Common myeloid progenitor, CD34-positive (primary cell): ENCODE measurements at regions not wholly inside any gene's neighbourhood (a gene's known extent, or its start where the extent isn't known, plus 50 kb on each side); places are given as distances from the start of the nearest gene placed in this dataset.

Experiments used
- CTCF ChIA-PET: fragments of 350-600 bp; sonication (Branson Sonifier 250); formaldehyde crosslinking; loops from one replicate; lab custom pipeline; 2021; ENCODE audit warnings: antibody characterized with exemption; lab: Charles Lee
- POLR2A ChIA-PET: fragments of 350-600 bp; sonication (Branson Sonifier 250); formaldehyde crosslinking; loops from one replicate; lab custom pipeline; 2021; ENCODE audit warnings: antibody characterized with exemption; lab: Charles Lee
- DNase-seq, 3 donors: peaks; one replicate each; pipeline versions ENCODE4 v3.0.0 to v3.0.0-alpha.2; 2013
- H3K27ac ChIP-seq, 2 experiments: 1 replicate in 1 of 2; 2 replicates in 1 of 2; pipeline ENCODE4 v1.7.0; 2013; ENCODE audit warnings: inconsistent platforms in 2 of 2, low read length in 2 of 2, mild to moderate bottlenecking in 2 of 2, low read depth in 1 of 2, moderate library complexity in 1 of 2; ENCODE audit not compliant: severe bottlenecking in 2 of 2, insufficient read depth in 1 of 2, poor library complexity in 1 of 2
- H3K27me3 ChIP-seq, 5 experiments: replicated peaks in 2 of 5; 1 replicate in 3 of 5; 2 replicates in 2 of 5; pipeline versions ENCODE4 v1.6.1 to v1.7.0; 2013; ENCODE audit warnings: low read length in 4 of 5, mild to moderate bottlenecking in 2 of 5, moderate library complexity in 2 of 5, inconsistent platforms in 1 of 5; ENCODE audit not compliant: insufficient read depth in 5 of 5, control insufficient read depth in 4 of 5
- H3K36me3 ChIP-seq, 4 experiments: 1 replicate in 2 of 4; 2 replicates in 2 of 4; pipeline versions ENCODE4 v1.6.1 to v1.7.0; 2013; ENCODE audit warnings: low read length in 3 of 4, control low read depth in 1 of 4, mild to moderate bottlenecking in 1 of 4; ENCODE audit not compliant: control insufficient read depth in 4 of 4, insufficient read depth in 4 of 4
- H3K4me1 ChIP-seq, 4 experiments: 1 replicate in 3 of 4; 2 replicates in 1 of 4; pipeline versions ENCODE4 v1.6.1 to v1.7.1; 2013; ENCODE audit warnings: low read length in 3 of 4, mild to moderate bottlenecking in 3 of 4, control low read depth in 1 of 4, inconsistent platforms in 1 of 4, moderate library complexity in 1 of 4; ENCODE audit not compliant: control insufficient read depth in 4 of 4, insufficient read depth in 4 of 4; ENCODE audit errors: control extremely low read depth in 1 of 4
- H3K4me3 ChIP-seq, 7 experiments: 1 replicate in 4 of 7; 2 replicates in 3 of 7; pipeline versions ENCODE4 v1.5.1 to v1.7.0; 2013; ENCODE audit warnings: mild to moderate bottlenecking in 7 of 7, low read length in 6 of 7, moderate library complexity in 6 of 7, inconsistent platforms in 2 of 7, low read depth in 2 of 7, control low read depth in 1 of 7; ENCODE audit not compliant: insufficient read depth in 4 of 7, control insufficient read depth in 1 of 7; ENCODE audit errors: extremely low read depth in 1 of 7
- H3K9me3 ChIP-seq, 5 experiments: 1 replicate in 4 of 5; 2 replicates in 1 of 5; pipeline versions ENCODE4 v1.6.1 to v1.7.1; 2013; ENCODE audit warnings: low read length in 4 of 5, mild to moderate bottlenecking in 2 of 5, inconsistent platforms in 1 of 5, low read depth in 1 of 5, moderate library complexity in 1 of 5; ENCODE audit not compliant: control insufficient read depth in 4 of 5, insufficient read depth in 2 of 5; ENCODE audit errors: control extremely low read depth in 1 of 5
- WGBS: methylation state at CpG from one replicate; pipeline ENCODE4 v1.1.5; 2013; ENCODE audit not compliant: insufficient coverage; 5-methylcytosine and 5-hydroxymethylcytosine counted together

DNA sequence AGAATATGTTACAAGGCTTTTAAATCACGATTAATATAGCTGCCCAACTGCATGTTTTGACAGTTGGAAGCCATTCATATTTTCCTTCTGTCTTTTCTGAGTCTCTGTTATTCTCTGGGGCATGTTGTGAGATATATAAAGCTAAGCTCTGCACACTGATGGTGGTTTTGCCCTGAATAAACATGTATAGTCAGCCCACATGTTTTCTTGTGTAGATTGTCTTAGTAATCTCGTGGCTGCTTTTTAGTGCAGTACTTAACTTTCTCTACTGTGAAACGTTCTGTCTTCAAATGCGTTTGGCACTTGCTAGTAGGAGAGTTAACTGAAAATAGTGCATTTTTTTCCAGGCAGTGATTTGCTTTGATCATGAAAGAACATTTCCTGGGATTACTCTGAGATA lies 268.5 kb downstream of the DNAJB9 start:
- Histone ChIP-seq H3K27ac (no peak overlapping the region), H3K27me3 (no peaks in the 10 kb centered on the region), H3K4me1 (no peaks in the 10 kb centered on the region), H3K9me3 (no peaks in the 10 kb centered on the region), H3K36me3 (no peaks in the 10 kb centered on the region), H3K4me3 (no peak overlapping the region)
- 68% methylated on average over 2 of the region's 4 CpGs for WGBS
- DNase-seq: no peak
- ChIA-PET POLR2A (interaction anchor here (0.5 kb wide), 1 partner anchor 1154 kb away, joined by 4 read pairs; no protein-coding TSS in a partner anchor), CTCF (no interaction called here)

DNA sequence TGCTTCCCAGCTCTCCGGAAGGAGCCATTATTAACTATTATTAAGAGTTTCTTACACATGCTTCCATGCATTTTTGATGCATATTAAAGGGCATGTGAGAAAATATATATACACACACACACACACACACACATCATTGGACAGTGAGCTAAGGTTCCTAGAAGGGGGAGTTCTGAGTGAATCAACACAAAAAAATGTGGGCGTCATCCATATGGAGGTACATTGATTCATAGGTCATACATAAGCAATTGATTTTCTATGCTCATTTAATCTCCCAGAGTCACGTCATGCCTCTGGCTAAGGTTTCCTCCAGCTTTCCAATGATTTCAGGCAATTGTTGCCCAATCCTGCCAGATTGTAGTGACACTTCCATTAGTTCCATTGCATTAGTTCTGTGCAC lies 269.4 kb downstream of the DNAJB9 start:
- no peaks in the 10 kb centered on the region for H3K9me3 ChIP-seq
- no peaks in the 10 kb centered on the region for H3K36me3 ChIP-seq
- no peak overlapping the region for H3K4me3 ChIP-seq
- ChIA-PET POLR2A (interaction anchor here (0.5 kb wide), 1 partner anchor 1153 kb away, joined by 4 read pairs; no protein-coding TSS in a partner anchor), CTCF (no interaction called here)
- no peaks in the 10 kb centered on the region for H3K27me3 ChIP-seq
- DNase-seq: no peak
- H3K27ac ChIP-seq: no peak overlapping the region
- H3K4me1 ChIP-seq: no peaks in the 10 kb centered on the region
- 0% methylated on average over 1 of the region's 3 CpGs for WGBS

DNA sequence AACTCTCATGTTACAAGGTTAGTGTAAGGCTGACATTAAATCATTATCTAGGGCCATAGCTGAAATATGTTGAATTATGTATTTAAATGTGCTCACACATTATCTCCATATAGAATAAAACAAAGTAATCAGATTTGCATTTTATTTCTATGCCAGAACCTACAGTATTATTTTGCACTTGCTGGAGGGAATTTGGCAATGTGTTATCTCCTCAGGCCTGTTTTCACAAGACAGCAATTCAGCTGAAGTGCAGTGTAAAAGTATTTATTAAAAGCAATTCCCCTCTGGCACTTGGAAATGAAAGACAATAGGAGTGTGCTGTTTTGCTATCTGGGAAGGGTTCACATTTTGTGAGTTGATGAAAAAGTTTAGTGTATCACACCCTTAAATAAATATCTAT lies 276.3 kb downstream of the DNAJB9 start:
- H3K27ac ChIP-seq: no peak overlapping the region
- ChIA-PET CTCF (no interaction called here), POLR2A (no interaction called here)
- no peaks in the 10 kb centered on the region for H3K9me3 ChIP-seq
- H3K4me1 ChIP-seq: no peaks in the 10 kb centered on the region
- H3K36me3 ChIP-seq: no peaks in the 10 kb centered on the region
- DNase-seq: no peak
- no peaks in the 10 kb centered on the region for H3K27me3 ChIP-seq
- H3K4me3 ChIP-seq: no peak overlapping the region

DNA sequence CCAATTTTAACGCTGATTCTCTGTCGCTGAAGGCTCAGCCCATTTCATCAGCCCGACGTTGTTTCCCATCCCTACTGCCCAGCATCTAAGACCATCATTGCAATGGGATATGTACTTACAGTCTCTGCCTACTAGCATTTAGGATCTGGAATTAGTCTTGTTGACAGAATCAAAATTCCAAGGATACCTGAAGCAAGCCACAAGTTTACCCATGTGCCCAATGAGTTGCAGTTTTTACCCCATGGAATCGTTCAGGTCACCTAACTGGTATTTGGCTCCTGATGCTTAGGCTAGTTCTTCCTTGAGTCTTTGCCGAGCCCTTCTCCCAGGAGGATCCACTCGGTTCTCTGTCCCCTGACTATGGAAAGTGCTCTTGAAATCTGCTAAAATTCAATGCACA lies 276.8 kb downstream of the DNAJB9 start:
- ChIA-PET POLR2A (no interaction called here), CTCF (no interaction called here)
- 92% methylated on average over 7 of the region's 7 CpGs for WGBS

DNA sequence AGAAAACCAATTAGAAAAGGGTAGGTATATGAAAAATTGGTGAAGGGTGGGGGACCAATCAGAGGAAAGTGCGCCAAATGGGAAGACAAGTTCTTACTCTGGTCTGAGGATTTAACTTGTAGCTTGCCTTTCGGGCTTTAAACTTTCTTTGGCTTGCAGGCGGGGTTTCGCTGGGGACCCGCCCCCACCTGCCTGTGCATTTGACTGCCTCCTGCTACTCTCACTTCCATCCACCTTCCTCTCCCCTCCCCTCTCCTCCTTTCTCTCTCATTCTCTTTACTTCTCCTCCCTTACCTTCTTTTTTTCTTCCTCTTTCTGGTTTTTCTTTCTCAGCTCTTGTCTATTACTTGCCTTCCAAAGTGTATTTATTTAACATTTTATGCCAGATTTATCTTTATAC lies 278.8 kb downstream of the DNAJB9 start:
- POLR2A ChIA-PET: interaction anchor here (0.6 kb wide), 1 partner anchor 619 kb away, joined by 3 read pairs; no protein-coding TSS in a partner anchor
- 89% methylated on average over 5 of the region's 5 CpGs for WGBS
- DNase-seq: no peak
- Histone ChIP-seq H3K4me1 (no peaks in the 10 kb centered on the region), H3K27ac (no peak overlapping the region), H3K4me3 (no peak overlapping the region), H3K36me3 (no peaks in the 10 kb centered on the region), H3K27me3 (no peaks in the 10 kb centered on the region), H3K9me3 (no peaks in the 10 kb centered on the region)
- CTCF ChIA-PET: no interaction called here

More for the DNA sequence above, 276.8 kb downstream of the DNAJB9 start:
- Histone ChIP-seq H3K36me3 (no peaks in the 10 kb centered on the region), H3K4me3 (no peak overlapping the region), H3K27me3 (no peaks in the 10 kb centered on the region), H3K9me3 (no peaks in the 10 kb centered on the region), H3K27ac (no peak overlapping the region), H3K4me1 (no peaks in the 10 kb centered on the region)
- DNase-seq: no peak

DNA sequence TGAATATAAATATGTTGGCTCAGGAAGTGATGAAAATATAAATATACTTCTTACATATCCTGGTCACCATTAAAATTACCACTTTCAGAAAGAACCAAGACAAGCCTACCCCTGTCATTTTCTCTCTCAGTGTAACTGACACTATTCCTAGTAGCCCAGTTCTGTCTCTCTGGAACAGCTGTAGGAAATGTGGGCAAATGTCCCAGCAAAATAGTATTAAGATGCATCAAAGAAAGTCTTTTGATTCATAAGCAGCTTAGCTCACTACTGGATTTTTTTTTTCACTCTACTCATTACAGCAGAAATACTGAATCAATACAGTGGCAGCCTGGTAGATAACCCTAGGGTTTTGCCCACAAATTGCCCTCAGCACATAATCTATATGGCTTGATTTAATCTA lies 290.9 kb downstream of the DNAJB9 start:
- POLR2A ChIA-PET: no interaction called here

DNA sequence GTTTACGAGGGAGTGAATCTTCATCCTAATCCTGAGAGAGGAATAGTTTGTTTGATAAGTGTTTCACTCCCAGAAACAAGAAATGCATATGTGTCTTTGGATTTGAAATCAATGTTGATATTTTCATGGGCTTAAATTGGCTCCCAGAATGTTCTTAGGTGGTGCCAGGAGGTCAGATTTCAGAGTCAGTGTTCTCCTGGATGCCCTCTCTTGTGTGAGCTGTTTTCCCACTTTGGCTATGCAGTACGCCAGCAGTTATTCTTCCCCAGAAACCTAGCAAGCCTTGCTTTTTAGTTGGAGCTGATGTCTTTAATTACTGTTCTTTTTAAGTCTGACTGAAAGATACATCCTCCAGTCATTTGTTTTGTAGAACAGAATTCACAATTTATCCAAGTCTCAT lies 291.4 kb downstream of the DNAJB9 start:
- POLR2A ChIA-PET: no interaction called here
- peaks cover 0 to 5% (median 0%) of the 10 kb centered on the region in 5 experiments for H3K9me3 ChIP-seq
- H3K36me3 ChIP-seq: no peaks in the 10 kb centered on the region
- no peaks in the 10 kb centered on the region for H3K4me1 ChIP-seq
- H3K27me3 ChIP-seq: no peaks in the 10 kb centered on the region
- WGBS: no CpG with 5 or more reads among the region's 2 CpGs
- H3K4me3 ChIP-seq: no peak overlapping the region
- DNase-seq: no peak
- no peak overlapping the region for H3K27ac ChIP-seq
- CTCF ChIA-PET: no interaction called here

More for the DNA sequence above, 290.9 kb downstream of the DNAJB9 start:
- H3K36me3 ChIP-seq: no peaks in the 10 kb centered on the region
- no peak overlapping the region for H3K4me3 ChIP-seq
- H3K27ac ChIP-seq: no peak overlapping the region
- no peaks in the 10 kb centered on the region for H3K4me1 ChIP-seq
- no peaks in the 10 kb centered on the region for H3K27me3 ChIP-seq
- CTCF ChIA-PET: no interaction called here
- H3K9me3 ChIP-seq: peaks cover 0 to 5% (median 0%) of the 10 kb centered on the region in 5 experiments
- DNase-seq: no peak
